ENCODE measurements at regions not wholly inside any gene's neighbourhood (a gene's known extent, or its start where the extent isn't known, plus 50 kb on each side); places are given as distances from the start of the nearest gene placed in this dataset.
A peak's percentile ranks its signal among the peaks of the same experiment; 100 is the strongest.

- FAIRE-seq: no peak
Measured at GRCh38 chr13:33891196-33891742, 73.3 kb downstream of the RFC3 start.

GRCh38 chr13:33893559-33893958, 75.6 kb downstream of the RFC3 start:
- no peak for FAIRE-seq

GRCh38 chr13:33904431-33904830, 86.5 kb downstream of the RFC3 start:
- FAIRE-seq: no peak

GRCh38 chr13:33908116-33908515, 90.2 kb downstream of the RFC3 start:
- FAIRE-seq: no peak

DNA sequence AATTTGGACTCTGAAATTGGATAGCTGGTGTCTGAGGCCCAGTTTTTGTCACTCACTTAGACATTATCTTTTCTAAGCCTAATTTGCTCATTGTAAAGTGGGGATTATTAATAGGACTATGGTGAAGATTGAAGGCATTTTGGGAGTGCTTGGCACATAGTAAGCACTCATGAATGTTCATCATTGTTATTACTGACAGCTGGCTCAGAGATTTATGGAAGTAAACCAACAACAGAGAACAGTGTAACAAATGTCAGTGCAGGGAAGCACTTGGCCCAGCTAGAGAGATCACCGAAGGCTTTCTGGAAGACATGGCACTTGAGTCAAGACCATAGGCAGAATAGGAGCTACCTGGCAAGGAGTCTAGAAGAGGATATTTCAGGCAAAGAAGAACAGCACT, 92.3 kb downstream of the RFC3 start:
- no peak for FAIRE-seq

GRCh38 chr13:33911521-33911920, 93.6 kb downstream of the RFC3 start:
- no peak for FAIRE-seq

GRCh38 chr13:33913829-33914228, 95.9 kb downstream of the RFC3 start:
- no peak for FAIRE-seq

DNA sequence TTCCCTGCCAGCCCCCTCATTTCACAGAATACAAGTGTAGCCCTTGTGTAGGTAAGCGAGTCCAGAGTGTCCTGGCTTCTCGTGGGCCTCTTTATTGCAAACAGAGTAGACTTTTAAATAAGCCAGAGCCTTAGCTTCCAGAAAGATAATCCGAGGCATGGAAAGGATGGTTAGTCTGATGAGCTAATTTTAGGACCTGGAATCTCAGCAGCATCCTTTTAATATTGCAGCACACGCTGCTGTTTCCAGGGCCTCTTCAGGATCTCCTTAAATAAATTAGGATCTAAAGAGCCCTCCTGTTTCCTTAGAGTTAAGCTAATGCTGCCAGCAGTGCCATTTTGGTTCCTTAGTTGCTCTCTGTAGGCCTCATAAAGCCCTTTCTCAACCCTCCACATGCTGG, 99.2 kb downstream of the RFC3 start:
- FAIRE-seq: no peak

- FAIRE-seq: no peak
Measured at GRCh38 chr13:33918199-33918932, 100.4 kb downstream of the RFC3 start.

GRCh38 chr13:33919120-33919519, 101.2 kb downstream of the RFC3 start:
- no peak for FAIRE-seq

DNA sequence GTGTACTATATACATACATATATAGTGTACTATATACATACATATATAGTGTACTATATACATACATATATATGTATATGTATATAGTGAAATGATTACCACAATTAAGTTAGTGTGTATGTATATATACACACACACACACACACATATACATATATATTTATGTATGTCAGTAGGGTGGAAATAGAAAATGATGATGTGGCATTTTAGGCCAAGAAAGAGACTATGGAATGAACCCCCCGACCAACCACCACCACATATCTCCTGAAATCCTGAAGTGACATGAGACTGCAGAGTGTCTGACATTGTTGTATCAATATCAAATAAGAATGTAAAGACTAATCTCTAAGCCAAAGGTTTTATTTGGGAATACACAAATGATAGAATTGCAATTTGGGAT, 107.6 kb downstream of the RFC3 start:
- FAIRE-seq: no peak

DNA sequence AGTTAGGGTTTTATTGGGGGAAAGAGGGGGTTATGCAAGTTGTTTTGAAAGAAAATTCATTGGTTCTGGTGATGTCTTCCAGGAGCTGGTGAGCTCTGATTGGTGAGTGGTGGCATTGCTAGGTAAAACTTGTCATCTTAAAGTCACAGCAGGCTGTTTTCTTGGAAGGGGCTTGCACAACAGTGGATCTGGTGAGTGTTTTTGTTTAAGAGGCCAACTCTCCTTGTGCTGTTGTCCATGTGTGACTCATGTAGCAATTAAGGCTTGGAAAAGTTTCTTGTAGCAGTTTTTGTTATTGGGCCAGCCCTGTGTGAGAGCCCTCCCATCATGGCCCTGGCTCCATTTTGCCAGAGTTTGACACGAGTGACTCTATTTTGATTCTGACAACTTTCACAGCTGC, 109.4 kb downstream of the RFC3 start:
- FAIRE-seq: no peak

DNA sequence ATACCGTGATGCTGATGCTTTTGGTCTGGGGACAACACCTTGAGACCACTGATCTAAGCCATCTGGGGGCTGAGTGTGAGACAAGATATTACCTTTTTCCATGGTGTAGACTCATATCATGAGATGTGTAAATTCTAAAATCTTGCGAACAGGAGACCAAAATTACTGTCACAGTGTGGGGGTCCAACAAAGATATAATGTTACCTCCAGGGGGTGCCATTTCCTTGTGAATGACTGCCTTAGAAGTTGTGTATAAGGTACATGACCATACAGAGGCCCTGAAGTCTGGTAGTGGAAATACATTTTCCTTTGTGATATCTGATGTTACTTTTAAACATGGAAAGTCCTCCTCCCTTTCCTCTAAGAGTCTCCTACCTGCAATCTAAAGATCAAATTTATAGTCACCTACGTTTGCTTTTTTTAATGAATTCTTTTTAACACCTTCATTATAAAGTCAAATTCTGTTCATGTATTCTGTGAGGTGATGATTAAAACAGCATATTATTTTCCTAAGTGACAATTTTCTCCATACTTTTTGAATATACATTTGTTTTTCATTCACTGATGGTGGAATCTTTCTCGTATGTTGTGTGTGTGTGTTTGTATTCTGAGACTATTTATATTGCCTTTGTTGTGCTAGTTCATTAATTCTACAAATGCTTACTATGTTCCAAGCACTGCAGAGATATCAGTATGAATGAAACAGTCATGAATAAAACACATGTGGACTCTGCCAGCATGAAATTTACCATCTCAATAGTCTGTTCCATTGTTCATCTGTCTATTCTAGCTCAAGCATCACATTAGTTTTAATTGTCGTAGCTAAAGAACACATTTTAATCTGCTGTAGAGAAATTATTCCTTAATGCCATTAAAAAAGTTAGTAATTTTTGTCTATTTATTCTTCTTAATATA, 113.7 kb downstream of the RFC3 start:
- peak; percentile 97 for FAIRE-seq

GRCh38 chr13:33932769-33933406, 114.9 kb downstream of the RFC3 start:
- FAIRE-seq: peak; percentile 82

- FAIRE-seq: no peak
Measured at GRCh38 chr13:33933810-33934209, 115.9 kb downstream of the RFC3 start.

DNA sequence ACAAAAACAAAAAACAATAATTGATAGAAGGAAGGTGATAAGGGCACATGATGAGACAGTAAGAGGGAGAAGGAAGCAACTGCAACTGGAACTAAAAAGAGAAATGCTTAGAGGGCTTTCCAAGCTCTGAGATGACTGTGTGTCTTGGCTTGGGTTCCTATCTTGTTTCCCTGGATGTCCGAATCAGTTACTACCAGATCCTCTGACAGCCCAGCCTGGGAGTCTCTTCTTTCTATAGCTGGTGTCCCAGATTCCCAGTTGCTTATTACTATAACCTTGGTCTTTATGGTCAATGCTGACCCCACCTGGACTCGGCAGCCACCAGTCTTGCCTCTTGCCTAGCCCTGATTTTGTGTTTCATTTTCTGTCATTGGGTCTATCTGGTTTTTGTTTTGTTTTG, 116.4 kb downstream of the RFC3 start:
- FAIRE-seq: no peak

GRCh38 chr13:33934951-33935371, 117.0 kb downstream of the RFC3 start:
- no peak for FAIRE-seq

GRCh38 chr13:33935969-33936368, 118.0 kb downstream of the RFC3 start:
- FAIRE-seq: no peak

- FAIRE-seq: no peak
Measured at GRCh38 chr13:33937373-33938098, 119.6 kb downstream of the RFC3 start.

DNA sequence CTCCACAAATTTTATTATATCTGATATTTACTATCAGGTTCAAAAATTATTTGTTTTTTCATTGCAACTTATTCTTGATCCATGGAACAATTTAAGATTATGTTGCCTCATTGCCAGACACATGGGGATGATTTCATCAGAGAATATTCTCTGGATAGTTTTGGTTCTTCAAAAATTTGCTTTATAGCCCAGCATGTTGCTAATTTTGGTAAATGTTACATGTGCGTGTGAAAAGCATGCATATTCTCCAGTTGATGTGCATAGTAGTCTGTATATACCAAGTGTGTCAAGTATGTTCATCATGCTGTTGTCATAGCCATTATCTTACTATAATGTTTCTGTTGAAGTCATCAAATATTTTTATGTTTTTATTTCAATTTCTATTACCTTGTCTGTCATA, 122.3 kb downstream of the RFC3 start:
- no peak for FAIRE-seq

- peak; percentile 87 for FAIRE-seq
Measured at GRCh38 chr13:33940898-33941297, 122.9 kb downstream of the RFC3 start.

GRCh38 chr13:33945477-33945876, 127.5 kb downstream of the RFC3 start:
- FAIRE-seq: no peak

- no peak for FAIRE-seq
Measured at GRCh38 chr13:33953203-33953602, 135.3 kb downstream of the RFC3 start.
